Left renal cortex interstitium (tissue), 4 donors: ENCODE measurements at regions not wholly inside any gene's neighbourhood (a gene's known extent, or its start where the extent isn't known, plus 50 kb on each side); places are given as distances from the start of the nearest gene placed in this dataset.

ENCODE experiments used
- DNase-seq, 4 donors: peaks; one replicate each; pipeline ENCODE4 v3.0.0-alpha.2; 2013; ENCODE audit warnings: low read depth in 4 of 4, low spot score in 2 of 4, missing footprints in 1 of 4

DNA sequence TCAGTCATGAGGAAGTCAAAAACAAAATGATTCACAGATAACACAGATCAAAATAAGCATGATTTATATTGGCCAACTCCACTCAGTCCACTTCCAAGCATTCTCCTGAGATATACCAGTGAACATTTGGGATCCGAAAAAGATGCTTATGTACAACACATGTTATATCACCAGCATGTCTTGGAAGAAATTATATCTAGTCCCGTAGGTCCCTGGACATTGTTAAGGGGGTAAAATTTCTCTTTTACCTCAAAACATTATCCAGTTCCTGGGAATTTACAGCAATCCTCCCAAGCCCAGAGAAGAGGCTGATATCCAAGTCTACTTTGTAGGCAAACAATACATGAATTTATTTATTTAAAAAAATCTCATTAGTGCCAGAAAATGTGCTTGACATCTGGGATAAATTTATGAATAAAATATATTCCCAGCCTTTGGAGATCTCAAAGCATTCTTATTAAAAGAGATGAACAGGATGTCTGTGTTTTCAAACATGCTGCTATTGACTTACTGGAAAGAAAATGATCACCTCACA lies 582.2 kb upstream of the ZWINT start:
- DNase-seq: no peak

DNA sequence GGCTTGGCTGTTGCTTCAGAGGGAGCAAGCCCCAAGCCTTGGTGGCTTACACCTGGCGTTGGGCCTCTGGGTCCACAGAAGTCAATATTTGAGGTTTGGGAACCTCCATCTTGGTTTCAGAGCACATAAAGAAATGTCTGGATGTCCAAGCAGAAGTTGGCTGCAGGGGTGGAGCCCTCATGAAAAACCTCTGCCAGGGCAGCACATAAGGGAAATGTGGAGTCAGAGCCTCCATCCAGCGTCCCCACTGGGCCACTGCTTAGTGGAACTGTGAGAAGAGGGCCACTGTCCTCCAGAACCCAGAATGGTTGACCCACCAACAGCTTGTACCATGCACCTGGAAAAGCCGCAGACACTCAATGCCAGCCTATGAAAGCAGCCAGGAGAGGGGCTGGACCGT lies 573.5 kb upstream of the ZWINT start:
- no peak for DNase-seq

DNA sequence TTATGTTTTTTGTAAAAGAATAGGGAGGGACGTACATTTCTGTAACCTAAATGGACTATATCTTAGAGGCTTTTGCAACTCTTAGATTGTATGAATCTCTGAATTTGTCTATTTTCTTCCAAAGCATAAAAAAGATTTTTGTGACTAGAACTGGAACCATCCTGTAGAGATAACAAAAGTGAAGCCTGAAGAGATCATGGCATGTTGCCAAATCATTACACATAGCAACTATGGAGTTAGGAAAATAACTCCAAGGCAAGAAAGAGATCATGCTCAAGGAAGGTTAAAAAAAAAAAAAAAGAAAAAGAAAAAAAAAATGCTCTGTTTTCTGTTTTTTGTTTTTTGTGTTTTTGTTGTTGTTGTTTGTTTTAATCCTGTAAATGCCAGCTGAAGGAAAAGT lies 567.7 kb upstream of the ZWINT start:
- DNase-seq: no peak

DNA sequence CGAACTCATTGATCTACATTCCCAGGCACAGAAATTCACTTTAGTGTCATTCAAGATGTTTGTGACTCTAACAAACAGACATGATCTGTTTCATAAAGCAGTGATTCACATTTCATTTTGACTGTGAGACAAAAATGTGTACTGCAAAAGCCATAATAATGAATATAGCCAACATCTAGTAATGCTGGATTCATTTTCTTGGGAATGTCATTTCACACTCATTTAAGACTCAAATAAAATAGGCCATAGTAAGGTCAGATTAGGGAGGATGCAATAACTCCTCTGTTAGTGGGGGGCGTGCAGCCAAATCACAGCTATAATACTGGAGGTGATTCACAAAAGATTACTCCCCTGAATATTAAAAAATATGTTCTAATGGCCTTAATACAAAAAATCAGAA lies 566.6 kb upstream of the ZWINT start:
- DNase-seq: no peak

DNA sequence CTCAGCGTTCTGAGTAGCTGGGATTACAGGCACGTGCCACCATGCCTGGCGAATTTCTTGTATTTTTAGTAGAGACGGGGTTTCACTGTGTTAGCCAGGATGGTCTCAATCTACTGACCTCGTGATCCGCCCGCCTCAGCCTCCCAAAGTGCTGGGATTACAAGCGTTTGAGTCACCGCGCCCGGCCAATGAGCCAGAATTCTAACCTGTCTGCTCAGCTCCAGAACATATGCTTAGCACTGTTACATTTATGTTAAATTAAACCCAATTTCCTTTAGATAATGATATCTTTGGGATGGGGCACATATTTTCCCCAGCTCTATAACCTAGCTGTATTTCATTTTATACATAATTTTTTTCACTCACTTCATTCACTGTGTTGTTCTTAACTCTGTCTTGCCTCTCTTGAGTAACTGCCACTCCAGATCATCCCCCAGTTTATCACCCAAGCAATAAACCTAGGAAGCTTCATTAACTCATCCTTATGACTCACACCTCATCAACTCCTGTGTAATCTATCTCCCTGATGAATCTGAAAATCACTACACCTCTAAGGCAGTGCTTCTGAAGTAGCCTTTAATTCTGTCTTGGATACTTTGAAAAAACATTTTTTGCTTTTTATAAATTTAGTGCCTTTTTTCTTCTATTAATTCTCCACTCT lies 559.7 kb upstream of the ZWINT start:
- DNase-seq: peak in 2 of 4 donors; percentile 5 to 19

DNA sequence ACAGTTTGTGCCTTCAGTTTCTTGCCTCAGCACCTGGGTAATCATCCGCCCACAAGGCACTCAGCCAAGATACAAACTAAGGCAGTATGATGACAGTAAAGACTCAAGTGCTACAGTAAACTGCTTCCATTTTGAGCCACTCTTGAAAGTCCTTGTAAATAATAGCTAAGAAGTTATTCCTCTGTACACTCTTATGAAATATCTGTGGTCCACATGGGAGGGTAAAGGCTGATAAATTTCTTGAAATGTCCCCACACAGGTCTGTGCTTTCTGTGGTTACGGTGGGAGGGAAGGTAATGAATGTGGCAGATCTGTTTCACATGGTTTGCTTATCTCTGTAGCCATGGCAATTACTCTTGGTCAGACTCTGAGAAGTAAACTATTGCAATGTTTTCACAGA lies 551.0 kb upstream of the ZWINT start:
- DNase-seq: no peak

DNA sequence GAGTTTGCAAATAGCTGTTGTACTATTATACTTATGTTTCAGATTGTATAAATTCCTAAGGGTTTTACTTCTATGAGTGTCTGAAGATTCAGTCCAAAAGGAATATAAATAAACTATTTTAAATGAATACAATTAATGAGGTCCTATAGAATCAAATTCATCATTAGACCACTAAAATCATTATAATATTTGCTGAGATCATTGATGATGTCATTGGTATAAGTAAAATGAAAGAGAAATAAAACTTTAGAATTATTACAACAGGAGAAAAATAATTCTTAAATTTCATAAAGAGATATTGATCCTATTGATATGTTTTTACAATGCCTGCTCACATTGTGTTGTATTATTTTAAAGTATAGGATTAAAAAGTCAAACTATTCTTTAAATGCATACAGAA lies 544.0 kb upstream of the ZWINT start:
- DNase-seq: no peak

DNA sequence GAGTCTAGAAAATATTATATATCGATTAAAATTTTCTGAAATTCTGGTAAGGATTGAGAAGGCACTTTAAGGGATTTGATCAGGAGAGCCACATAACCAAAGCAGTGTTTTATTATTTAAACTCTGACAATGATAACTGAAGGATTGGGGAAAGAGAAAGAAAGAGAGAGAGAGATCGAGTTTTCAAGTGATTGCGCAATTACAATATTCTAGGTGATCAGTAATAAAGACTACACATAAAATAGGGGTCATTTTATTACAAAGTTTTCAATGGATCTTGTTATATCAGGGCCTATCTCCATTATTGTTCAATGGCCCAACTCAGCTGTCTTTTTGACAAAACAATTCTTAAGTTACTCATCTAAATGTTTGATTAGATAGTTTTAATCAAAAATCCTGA lies 541.5 kb upstream of the ZWINT start:
- no peak for DNase-seq

DNA sequence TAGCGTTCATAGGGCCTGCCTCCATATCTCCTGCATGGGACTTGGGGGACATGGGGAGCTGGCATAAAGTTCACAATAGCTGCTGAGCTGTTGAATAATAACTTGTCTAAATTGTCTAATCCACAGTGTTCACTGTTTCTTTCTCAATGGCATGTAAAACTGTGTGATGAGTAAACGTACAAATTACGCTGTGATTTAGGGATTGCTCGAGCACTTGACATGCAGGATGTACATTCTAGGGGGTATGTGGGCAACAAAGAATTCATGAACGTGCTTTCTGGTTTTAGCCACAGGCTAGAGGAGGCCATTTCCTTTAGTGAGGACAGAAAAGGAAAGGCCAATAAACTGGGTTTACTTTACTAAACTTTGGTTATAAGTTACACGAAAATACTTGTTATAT lies 534.2 kb upstream of the ZWINT start:
- DNase-seq: no peak

DNA sequence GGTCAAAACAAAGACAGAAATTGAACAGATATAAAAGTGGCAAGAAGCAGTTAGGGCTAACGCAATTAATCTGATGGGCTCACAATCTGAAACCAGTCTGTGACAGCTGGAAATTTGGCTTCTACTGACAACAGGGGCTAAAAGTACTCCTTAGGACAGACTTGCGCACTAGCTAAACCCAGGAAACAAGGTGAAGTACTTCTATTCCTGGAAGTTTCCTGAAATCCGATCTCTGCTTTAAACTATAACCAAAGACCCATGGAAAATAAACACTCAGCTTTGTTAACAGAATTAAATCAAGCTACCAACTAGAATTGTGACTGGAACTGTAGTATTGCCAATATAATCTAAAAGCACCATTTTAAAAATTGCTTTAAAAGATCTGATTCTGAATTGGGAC lies 520.2 kb upstream of the ZWINT start:
- peak in 1 of 4 donors; percentile 12 for DNase-seq

DNA sequence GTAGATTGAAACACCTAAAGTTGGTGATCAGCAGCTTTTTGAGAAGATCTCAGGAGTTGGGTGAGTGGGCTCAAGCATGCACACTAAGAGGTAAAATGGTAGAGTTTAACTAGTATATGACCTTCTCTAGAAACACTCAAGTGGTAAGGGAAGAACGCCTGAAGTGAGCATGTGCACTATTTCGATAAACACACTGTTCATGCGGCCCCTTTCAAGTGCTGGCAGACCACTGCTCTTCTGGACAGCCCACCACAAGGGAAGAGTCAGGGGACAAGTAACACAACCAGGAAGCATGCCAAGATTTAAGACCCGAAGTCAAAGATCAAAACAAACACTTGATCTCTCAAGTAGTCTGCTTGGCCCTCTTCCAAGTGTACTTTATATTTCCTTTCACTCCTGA lies 519.5 kb upstream of the ZWINT start:
- DNase-seq: peak in 2 of 4 donors; percentile 8 to 13

DNA sequence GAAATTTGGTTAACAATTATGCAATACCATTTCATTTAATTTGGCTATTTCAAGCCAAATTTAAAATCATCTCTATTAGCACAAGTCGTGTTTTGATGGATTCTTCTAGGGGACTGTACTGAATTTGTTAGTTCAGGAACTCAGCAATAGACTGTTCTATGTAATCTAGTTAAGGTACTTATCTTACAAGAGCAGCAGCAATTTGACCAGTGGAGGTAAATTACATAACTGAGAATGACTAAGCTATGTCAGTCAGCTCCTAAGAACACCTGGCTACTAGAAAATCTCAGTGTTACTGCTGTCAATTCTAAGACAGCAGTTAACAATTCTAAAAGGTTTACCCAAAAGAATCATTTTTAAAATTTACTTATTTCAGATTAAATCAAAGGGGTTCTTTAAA lies 513.9 kb upstream of the ZWINT start:
- DNase-seq: no peak

DNA sequence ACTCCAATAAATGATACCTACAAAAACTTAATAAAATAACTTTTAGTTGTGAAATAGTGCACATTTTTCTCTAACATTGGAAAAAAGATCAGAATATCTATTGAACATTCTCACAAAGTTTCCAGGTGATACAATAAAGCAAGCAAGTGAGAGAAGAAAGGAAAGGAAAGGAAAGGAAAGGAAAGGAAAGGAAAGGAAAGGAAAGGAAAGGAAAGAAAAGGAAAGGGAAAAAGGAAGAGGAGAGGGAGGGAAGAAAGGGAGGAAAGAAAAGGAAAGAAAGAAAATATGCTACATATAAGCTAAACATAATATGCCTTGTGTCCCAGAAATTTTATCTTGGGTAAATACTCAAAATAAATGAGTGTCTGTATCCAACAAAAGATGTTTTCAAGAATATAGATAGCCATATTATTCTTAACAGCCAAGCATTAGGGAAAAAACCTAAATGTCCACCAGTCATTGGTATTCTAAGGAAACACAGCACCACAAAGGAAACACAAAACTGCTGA lies 510.2 kb upstream of the ZWINT start:
- DNase-seq: no peak

DNA sequence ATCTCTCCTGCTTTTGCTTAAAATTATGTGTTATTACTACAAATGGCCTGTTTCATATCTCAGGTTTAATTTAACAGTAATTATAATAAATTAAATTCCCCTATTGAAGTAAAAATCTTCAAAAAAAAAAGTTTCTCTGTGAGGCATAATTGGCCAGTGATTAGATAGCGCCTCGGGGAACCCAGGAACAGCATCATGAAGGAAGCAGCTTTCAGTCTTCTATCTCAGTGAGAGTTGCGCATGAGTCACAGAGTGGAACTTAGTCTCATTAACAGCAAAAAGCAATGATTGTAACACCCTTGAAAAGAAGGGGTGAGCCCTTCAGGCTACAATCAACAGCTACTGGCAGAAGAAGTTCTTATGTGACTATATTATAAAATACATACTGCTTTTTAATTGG lies 506.2 kb upstream of the ZWINT start:
- DNase-seq: no peak

DNA sequence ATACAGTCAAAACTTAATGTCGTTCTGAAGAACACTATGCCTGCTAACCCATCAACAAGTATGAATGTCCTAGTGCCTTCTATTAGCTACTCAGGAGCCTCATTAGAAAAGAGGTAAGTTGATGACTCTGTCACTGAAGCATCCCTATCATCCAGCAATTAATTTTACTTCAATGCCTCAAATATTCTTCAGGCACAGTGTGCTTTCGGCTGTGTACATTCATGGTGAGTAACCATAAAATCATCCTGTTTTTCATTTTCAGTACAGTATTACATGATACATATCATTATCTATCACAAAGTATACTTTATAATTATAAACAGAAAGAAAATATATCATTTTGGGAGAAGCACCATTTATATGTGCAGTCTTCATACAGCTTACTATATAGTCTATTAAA lies 495.5 kb upstream of the ZWINT start:
- no peak for DNase-seq

DNA sequence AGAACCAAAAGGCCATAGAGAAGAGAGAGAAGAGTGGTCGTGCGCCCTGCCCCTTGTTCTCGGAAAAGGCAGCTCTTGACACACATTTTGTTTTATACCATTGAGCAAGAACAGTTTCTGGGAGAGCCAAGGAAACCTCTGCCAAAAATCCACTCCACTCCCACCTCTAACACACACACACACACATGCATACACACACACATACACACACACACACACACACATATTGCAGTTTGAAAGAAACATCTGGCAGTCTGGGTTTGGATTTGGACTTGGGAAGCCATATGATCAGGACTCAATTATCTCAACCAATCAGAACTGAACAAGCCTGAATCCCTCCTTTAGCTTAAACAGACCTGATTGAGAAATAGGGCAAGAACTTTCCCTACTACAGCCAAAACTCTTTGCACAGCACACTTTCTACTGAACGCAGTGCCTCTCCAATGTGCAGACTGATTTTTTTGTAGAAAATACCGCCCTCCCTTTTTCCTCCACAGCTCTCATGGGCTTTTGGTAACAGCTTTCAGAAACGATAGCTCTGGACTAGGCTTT lies 484.0 kb upstream of the ZWINT start:
- DNase-seq: no peak

DNA sequence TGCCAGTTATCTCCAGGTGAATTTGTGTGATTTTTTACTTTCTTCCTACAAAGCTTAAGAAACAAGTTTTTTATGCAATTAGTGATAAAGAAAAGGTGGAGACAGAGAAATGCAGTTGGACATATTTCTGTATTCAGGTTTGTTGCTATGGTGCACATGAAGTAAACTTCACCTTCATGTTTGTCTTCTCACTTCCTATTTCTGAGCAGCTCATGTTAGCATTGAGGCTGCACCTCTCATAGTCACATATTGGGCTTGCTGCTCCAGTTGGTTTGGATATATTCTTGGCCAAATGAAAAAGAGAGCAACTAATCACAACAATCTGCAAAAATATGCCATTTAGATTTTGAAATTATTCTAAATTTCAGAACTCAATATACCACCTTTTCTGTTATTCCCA lies 475.6 kb upstream of the ZWINT start:
- no peak for DNase-seq

DNA sequence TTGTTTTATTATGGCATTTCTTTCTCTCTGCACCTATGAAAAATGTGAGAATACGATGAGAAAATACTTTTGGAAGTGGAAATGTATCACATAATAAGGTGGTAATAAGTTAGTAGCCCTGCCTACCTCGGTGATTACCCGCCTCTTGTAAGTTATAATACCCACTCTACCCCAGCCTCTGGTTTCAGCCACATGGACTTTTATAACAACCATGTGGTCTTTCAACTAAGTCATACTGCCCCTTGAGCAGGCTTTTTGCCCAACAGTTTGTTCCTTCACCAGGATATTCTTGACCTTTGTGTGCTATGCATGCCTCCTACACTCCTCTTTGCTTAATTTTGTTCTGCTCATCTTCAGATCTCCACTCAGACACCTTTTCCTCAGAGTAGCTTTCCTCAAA lies 470.6 kb upstream of the ZWINT start:
- DNase-seq: no peak

DNA sequence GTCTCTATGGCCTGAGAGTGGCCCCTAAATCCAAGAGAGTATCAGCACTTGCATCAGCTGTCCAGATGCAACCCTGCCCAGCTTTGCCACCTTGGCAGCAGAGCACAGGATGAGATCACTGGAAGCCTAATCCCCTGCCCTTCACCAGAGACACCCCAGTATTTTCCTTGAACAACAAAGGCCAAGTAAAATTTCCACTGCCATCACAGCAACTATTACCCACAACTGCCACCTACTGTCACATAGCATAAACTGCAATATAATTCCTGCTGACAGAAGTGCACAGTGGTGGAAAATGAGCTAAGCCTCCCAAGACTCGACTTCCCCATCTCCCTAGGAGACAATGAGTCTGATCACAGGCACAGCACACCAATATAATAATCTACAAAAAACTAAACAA lies 462.8 kb upstream of the ZWINT start:
- DNase-seq: no peak

DNA sequence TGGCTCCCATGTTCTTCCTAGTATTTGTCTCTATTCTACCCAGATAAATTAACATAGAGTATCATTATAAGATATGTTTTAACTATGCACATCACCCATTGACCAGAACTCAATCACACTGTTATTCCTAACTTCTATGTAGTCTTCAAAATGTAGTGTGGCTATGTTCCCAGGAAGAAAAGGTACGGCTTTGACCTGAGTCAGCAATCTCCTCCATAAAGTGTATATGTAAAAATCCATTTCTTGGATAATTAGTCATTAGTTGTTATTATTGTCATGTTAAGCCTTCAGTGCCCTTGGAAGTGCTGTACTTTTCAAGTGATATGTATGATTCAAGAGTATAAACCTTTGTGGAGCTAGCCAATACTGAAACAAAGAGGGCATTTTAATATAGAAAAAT lies 444.0 kb upstream of the ZWINT start:
- no peak for DNase-seq

DNA sequence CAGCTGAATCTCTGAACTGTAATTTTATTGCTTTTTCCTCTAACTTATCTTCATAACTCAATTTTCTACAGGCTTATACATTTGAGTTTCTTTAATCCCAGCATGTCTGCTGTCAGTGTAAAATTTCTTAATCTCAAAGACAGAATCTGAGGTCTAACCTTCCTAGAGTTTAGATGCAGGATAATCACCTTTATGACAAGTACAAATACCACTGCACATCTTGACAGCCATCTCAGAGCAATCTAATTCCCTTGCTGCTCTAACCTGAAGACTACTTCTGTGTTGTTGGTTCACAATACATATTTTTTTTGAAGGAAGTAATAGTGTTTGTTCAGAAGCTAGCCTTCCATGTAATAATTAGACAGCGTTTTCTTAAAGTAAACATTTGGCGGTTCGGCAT lies 424.2 kb upstream of the ZWINT start:
- DNase-seq: no peak

DNA sequence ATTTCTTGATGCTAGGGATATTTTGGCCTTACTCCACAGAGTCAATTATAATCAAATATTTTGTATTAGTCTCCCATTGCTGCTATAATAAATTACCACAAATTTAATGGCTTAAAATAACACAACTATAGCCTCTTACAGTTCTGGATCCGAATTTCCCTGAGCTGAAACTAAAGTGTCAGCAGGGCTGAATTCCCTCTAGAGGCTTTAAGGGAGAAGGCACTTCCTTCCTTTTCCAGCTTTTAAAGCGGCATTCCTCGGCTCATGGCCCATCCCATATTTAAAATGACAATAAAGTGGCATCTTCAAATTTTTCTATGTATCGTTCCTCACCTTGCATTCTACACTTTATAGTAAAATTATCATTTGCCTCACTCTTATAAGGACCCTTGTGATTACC lies 421.4 kb upstream of the ZWINT start:
- DNase-seq: no peak

DNA sequence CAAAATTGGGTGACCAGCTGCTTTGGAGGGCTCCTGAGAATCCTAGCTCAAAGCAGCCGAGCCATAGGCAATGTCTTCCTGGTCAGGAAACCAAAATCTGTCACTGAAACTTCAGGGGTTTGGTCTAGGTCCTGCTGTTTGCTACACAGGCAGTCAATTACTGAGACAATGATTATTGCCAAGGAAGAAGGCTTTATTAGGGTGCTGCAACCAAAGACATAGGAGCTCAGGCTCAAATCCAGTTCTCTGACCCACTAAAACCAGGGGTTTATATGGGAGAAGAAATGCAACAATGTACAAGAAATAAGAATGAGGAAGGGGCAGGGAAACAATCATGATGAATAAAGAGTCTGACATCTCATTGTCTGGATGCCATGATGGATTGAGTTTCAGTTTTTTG lies 410.3 kb upstream of the ZWINT start:
- DNase-seq: no peak
